ENCODE measurements at regions not wholly inside any gene's neighbourhood (a gene's known extent, or its start where the extent isn't known, plus 50 kb on each side); places are given as distances from the start of the nearest gene placed in this dataset.

DNA sequence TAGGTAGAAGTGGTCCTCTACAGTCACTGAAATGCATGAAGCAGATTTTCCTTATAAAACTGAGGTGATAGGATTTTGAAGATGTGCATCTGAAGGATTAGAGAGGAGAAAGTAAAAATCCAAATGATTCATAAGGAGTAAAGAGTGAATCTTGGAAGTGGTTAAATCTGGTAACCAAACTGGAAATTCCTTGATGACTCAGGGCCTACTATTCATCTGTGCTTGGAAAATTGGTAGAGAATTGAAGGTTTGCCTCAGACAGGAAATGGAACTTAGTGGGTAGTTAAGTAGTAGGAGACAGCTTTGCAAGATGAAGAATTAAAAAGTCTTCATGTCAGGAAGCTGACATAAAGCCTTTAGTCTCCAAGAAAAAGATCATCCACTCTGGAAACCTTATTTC lies 368.9 kb upstream of the CTSO start:
- TF ChIP-seq, protein P1, sequence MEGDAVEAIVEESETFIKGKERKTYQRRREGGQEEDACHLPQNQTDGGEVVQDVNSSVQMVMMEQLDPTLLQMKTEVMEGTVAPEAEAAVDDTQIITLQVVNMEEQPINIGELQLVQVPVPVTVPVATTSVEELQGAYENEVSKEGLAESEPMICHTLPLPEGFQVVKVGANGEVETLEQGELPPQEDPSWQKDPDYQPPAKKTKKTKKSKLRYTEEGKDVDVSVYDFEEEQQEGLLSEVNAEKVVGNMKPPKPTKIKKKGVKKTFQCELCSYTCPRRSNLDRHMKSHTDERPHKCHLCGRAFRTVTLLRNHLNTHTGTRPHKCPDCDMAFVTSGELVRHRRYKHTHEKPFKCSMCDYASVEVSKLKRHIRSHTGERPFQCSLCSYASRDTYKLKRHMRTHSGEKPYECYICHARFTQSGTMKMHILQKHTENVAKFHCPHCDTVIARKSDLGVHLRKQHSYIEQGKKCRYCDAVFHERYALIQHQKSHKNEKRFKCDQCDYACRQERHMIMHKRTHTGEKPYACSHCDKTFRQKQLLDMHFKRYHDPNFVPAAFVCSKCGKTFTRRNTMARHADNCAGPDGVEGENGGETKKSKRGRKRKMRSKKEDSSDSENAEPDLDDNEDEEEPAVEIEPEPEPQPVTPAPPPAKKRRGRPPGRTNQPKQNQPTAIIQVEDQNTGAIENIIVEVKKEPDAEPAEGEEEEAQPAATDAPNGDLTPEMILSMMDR (IDR thresholded peaks at IDR 0.05): no peak
- no peak for TF ChIP-seq POLR2AphosphoS5 (IDR thresholded peaks at IDR 0.05)

All from suprapubic skin (tissue), 3 donors.